GM12891 (cell line): ENCODE measurements at regions not wholly inside any gene's neighbourhood (a gene's known extent, or its start where the extent isn't known, plus 50 kb on each side); places are given as distances from the start of the nearest gene placed in this dataset.
A peak's percentile ranks its signal among the peaks of the same experiment; 100 is the strongest.
"Not testable (repeated sequence)": the region's sequence is repeated elsewhere in the genome, so short reads cannot be mapped to it uniquely, and the experiment has no call there.

ENCODE experiments used
- DNase-seq: peaks from one replicate; pipeline ENCODE4 v3.0.0; 2011; ENCODE audit warnings: low spot score; ENCODE audit not compliant: insufficient read length
- FAIRE-seq: peaks from 2 replicates; lab custom pipeline; 2011; peaks lifted over from hg19 to GRCh38; lab: Jason Lieb, UNC

- peak; percentile 35 for FAIRE-seq
Observed at GRCh38 chrY:3840818-3841217, 262.0 kb downstream of the TGIF2LY start.

More at GRCh38 chrY:3840818-3841217, 262.0 kb downstream of the TGIF2LY start:
- DNase-seq = not testable (repeated sequence)
